ENCODE measurements at regions not wholly inside any gene's neighbourhood (a gene's known extent, or its start where the extent isn't known, plus 50 kb on each side); places are given as distances from the start of the nearest gene placed in this dataset.

- H3K36me3 ChIP-seq: no peaks in the 10 kb centered on the region
- DNase-seq: no peak
- no peaks in the 10 kb centered on the region for H3K27me3 ChIP-seq (ENCODE audit: low read depth)
- no peak overlapping the region for H3K4me3 ChIP-seq
- no peaks in the 10 kb centered on the region for H3K4me1 ChIP-seq
- H3K9me3 ChIP-seq (replicated peaks): no peaks in the 10 kb centered on the region
- H3K27ac ChIP-seq (replicated peaks): no peak overlapping the region
- no peak for TF ChIP-seq CTCF (IDR thresholded peaks at IDR 0.05; ENCODE audit: borderline replicate concordance)
- intact Hi-C loops (cut with micrococcal nuclease): no loop called here
Measured at GRCh38 chr11:29272019-29272654, 744.7 kb downstream of the KCNA4 start.

GRCh38 chr11:29271616-29272015 lies 745.2 kb downstream of the KCNA4 start:
- TF ChIP-seq CTCF (IDR thresholded peaks at IDR 0.05; ENCODE audit: borderline replicate concordance): no peak
- no peak overlapping the region for H3K4me3 ChIP-seq
- no peaks in the 10 kb centered on the region for H3K27me3 ChIP-seq (ENCODE audit: low read depth)
- intact Hi-C loops (cut with micrococcal nuclease): no loop called here
- H3K36me3 ChIP-seq: no peaks in the 10 kb centered on the region
- no peak overlapping the region for H3K27ac ChIP-seq (replicated peaks)
- H3K9me3 ChIP-seq (replicated peaks): no peaks in the 10 kb centered on the region
- H3K4me1 ChIP-seq: no peaks in the 10 kb centered on the region
- no peak for DNase-seq

GRCh38 chr11:29268733-29269132 lies 748.1 kb downstream of the KCNA4 start:
- no peaks in the 10 kb centered on the region for H3K36me3 ChIP-seq
- H3K27ac ChIP-seq (replicated peaks): no peak overlapping the region
- no peak overlapping the region for H3K4me3 ChIP-seq
- no peak for DNase-seq
- TF ChIP-seq CTCF (IDR thresholded peaks at IDR 0.05; ENCODE audit: borderline replicate concordance): no peak
- H3K9me3 ChIP-seq (replicated peaks): no peaks in the 10 kb centered on the region
- H3K27me3 ChIP-seq (ENCODE audit: low read depth): no peaks in the 10 kb centered on the region
- no peaks in the 10 kb centered on the region for H3K4me1 ChIP-seq
- intact Hi-C loops (cut with micrococcal nuclease): no loop called here

GRCh38 chr11:29265792-29266191 lies 751.0 kb downstream of the KCNA4 start:
- no peak for DNase-seq
- no peak overlapping the region for H3K27ac ChIP-seq (replicated peaks)
- no peak overlapping the region for H3K4me3 ChIP-seq
- no peaks in the 10 kb centered on the region for H3K9me3 ChIP-seq (replicated peaks)
- no peaks in the 10 kb centered on the region for H3K27me3 ChIP-seq (ENCODE audit: low read depth)
- no peaks in the 10 kb centered on the region for H3K36me3 ChIP-seq
- H3K4me1 ChIP-seq: no peaks in the 10 kb centered on the region
- no peak for TF ChIP-seq CTCF (IDR thresholded peaks at IDR 0.05; ENCODE audit: borderline replicate concordance)
- intact Hi-C loops (cut with micrococcal nuclease): no loop called here

GRCh38 chr11:29265381-29265780 lies 751.4 kb downstream of the KCNA4 start:
- H3K27ac ChIP-seq (replicated peaks): no peak overlapping the region
- DNase-seq: no peak
- H3K4me3 ChIP-seq: no peak overlapping the region
- no peaks in the 10 kb centered on the region for H3K9me3 ChIP-seq (replicated peaks)
- no peaks in the 10 kb centered on the region for H3K4me1 ChIP-seq
- intact Hi-C loops (cut with micrococcal nuclease): no loop called here
- H3K36me3 ChIP-seq: no peaks in the 10 kb centered on the region
- no peak for TF ChIP-seq CTCF (IDR thresholded peaks at IDR 0.05; ENCODE audit: borderline replicate concordance)
- H3K27me3 ChIP-seq (ENCODE audit: low read depth): no peaks in the 10 kb centered on the region

All from left ventricle myocardium inferior (tissue), 1 donor.